BJ (cell line): ENCODE measurements at regions not wholly inside any gene's neighbourhood (a gene's known extent, or its start where the extent isn't known, plus 50 kb on each side); places are given as distances from the start of the nearest gene placed in this dataset.

ENCODE experiments used
- CTCF ChIA-PET: fragments of 350-600 bp; formaldehyde crosslinking; extraction: SDS; loops from one replicate; lab custom pipeline; 2021; ENCODE audit warnings: antibody characterized with exemption, inconsistent platforms; lab: Yijun Ruan, JAX
- POLR2A ChIA-PET: fragments of 300-600 bp; sonication (Branson Sonifier 250); formaldehyde crosslinking; extraction: SDS; loops from one replicate; lab custom pipeline; 2021; ENCODE audit warnings: antibody characterized with exemption; lab: Charles Lee
- DNase-seq: peaks from one replicate; pipeline ENCODE4 v3.0.0-alpha.2; 2011; ENCODE audit warnings: low read depth
- H3K27me3 ChIP-seq: 2 replicates; pipeline ENCODE4 v1.6.0; 2011; ENCODE audit warnings: low read length; ENCODE audit not compliant: control insufficient read depth, insufficient read depth
- H3K36me3 ChIP-seq: 2 replicates; pipeline ENCODE4 v1.5.1; 2011; ENCODE audit warnings: low read length; ENCODE audit not compliant: control insufficient read depth, insufficient read depth
- H3K4me3 ChIP-seq: 2 replicates; pipeline ENCODE4 v1.5.1; 2011; ENCODE audit warnings: low read depth, mild to moderate bottlenecking, control low read depth, low read length
- TF ChIP-seq, protein P1 (sequence below): IDR thresholded peaks from 2 replicates; pipeline ENCODE4 v1.5.1; 2011; ENCODE audit warnings: low read depth, mild to moderate bottlenecking, control low read depth, inconsistent platforms, low read length, moderate library complexity; ENCODE audit not compliant: insufficient read depth

DNA sequence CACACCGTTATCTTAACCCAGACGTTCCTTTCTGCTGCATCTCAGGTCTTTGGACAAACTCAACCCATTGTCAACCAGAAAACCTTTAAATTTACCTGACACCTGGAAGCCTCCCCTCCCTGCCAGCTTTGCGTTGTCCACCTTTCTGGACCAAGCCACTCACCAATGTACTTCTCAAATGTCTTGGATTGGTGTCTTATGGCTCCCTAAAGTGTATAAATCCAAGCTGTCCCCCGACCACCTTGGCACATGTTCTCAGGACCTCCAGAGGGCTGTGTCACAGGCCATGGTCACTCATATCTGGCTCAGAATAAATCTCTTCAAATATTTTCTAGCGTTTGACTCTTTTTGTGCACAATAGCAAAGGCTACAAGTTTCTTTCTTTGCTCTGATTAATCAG lies 250.0 kb downstream of the DLL1 start:
- no peak overlapping the region for H3K4me3 ChIP-seq
- POLR2A ChIA-PET: no interaction called here
- TF ChIP-seq, protein P1, sequence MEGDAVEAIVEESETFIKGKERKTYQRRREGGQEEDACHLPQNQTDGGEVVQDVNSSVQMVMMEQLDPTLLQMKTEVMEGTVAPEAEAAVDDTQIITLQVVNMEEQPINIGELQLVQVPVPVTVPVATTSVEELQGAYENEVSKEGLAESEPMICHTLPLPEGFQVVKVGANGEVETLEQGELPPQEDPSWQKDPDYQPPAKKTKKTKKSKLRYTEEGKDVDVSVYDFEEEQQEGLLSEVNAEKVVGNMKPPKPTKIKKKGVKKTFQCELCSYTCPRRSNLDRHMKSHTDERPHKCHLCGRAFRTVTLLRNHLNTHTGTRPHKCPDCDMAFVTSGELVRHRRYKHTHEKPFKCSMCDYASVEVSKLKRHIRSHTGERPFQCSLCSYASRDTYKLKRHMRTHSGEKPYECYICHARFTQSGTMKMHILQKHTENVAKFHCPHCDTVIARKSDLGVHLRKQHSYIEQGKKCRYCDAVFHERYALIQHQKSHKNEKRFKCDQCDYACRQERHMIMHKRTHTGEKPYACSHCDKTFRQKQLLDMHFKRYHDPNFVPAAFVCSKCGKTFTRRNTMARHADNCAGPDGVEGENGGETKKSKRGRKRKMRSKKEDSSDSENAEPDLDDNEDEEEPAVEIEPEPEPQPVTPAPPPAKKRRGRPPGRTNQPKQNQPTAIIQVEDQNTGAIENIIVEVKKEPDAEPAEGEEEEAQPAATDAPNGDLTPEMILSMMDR: no peak
- no peaks in the 10 kb centered on the region for H3K27me3 ChIP-seq
- CTCF ChIA-PET: no interaction called here
- no peak for DNase-seq
- H3K36me3 ChIP-seq: no peaks in the 10 kb centered on the region

DNA sequence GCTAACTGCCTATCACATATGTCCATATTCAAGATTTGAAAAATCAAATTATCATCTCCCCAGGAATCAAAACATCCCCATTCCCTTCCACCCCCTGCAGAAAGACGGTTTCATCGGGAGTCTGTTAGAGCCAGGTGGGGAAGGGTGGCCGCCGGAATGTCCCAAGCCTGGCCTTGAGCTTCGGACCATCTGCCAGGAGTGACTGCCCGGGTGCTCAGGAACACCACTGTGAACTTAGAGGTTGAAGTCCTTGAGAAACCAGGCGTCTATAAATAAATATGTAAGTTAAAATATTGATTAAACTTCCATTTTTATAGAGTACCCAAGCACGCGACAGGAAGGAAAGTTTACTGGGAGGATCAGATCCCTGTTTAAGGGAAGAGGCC lies 250.8 kb downstream of the DLL1 start:
- POLR2A ChIA-PET: no interaction called here
- no peaks in the 10 kb centered on the region for H3K36me3 ChIP-seq
- CTCF ChIA-PET: no interaction called here

DNA sequence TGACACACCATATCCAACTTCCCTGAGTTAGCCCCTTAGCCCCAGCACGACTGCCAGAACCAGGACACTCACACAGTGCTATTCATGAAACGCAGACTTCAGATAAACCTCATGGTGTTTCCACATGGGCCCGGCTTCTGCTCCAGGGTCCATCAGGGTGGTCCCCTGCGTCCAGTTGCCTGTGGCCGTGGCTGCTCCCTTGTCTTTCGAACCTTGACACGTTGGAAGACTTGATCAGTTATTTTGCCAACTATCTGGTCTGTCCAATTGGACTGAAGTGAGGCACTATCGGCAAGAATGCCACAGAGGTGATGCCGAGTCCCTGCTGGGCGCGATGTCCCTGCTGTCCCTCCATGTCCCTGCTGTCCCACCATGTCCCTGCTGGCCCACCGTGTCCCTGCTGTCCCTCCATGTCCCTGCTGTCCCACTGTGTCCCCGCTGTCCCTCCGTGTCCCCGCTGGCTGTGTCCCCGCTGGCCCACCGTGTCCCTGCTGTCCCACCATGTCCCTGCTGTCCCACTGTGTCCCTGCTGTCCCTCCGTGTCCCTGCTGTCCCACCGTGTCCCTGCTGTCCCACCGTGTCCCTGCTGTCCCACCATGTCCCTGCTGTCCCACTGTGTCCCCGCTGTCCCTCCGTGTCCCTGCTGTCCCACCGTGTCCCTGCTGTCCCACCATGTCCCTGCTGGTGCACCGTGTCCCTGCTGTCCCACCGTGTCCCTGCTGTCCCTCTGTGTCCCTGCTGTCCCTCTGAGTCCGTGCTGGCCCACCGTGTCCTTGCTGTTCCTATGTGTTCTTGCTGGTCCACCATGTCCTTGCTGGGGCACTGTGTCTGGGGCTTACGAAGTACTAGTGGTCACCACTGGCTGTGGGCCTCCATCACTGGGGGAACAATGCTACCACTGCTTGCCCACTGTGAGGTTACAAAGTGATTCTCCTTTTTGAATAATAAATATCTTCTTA lies 251.4 kb downstream of the DLL1 start:
- TF ChIP-seq, protein P1: no peak
- POLR2A ChIA-PET: no interaction called here

More for the DNA sequence above, 250.8 kb downstream of the DLL1 start:
- no peak for DNase-seq
- Histone ChIP-seq H3K27me3 (no peaks in the 10 kb centered on the region), H3K4me3 (no peak overlapping the region)
- TF ChIP-seq, protein P1: no peak

DNA sequence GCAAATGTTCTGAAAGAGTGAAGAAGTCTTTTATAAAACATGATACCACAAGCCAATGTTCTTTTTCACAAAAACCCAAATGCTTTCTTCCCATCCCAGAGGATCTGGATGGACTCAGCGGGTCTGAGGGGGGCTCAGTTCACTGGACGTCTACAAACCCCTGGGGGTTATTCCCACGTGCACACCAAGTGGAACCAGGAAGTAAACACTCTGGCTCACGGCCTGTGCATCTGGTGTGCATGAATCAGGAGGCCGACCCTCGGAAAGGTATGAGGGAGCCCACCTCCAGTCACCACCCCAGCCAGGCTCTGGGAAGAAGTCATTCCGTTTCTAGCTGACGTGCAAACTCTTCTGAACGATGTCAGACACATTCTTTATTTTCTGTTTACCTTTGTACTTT lies 252.2 kb downstream of the DLL1 start:
- no peak overlapping the region for H3K4me3 ChIP-seq
- TF ChIP-seq, protein P1: no peak
- no peaks in the 10 kb centered on the region for H3K36me3 ChIP-seq
- CTCF ChIA-PET: no interaction called here
- no peak for DNase-seq
- no peaks in the 10 kb centered on the region for H3K27me3 ChIP-seq
- POLR2A ChIA-PET: no interaction called here

More for the DNA sequence above, 251.4 kb downstream of the DLL1 start:
- no peaks in the 10 kb centered on the region for H3K27me3 ChIP-seq
- H3K36me3 ChIP-seq: no peaks in the 10 kb centered on the region
- H3K4me3 ChIP-seq: no peak overlapping the region
- CTCF ChIA-PET: no interaction called here
- no peak for DNase-seq

DNA sequence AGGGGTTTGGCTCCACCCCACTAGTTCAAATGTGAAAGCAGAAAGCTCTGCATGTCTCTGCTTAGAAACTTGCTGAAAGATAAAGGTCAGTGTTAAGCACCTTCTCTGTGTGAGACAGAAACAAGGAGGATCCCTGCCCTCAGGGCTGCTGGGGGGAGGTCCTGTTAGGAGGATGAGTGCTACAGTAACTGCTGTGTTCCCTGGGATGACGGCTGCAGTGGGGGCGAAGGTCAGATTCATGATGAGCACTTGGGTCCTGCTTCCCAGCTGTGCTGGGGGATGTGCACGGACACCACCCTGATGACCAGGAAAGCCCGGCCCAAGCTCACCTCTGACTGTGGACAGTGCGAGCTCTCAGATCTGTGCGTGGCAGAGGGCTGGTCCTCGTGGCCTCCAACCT lies 252.6 kb downstream of the DLL1 start:
- no peak for DNase-seq
- ChIA-PET CTCF (no interaction called here), POLR2A (no interaction called here)
- no peaks in the 10 kb centered on the region for H3K36me3 ChIP-seq
- TF ChIP-seq, protein P1: no peak
- no peaks in the 10 kb centered on the region for H3K27me3 ChIP-seq
- H3K4me3 ChIP-seq: no peak overlapping the region
